HL-60 (cell line): ENCODE measurements at regions not wholly inside any gene's neighbourhood (a gene's known extent, or its start where the extent isn't known, plus 50 kb on each side); places are given as distances from the start of the nearest gene placed in this dataset.

Experiments used
- CTCF ChIP-seq: IDR thresholded peaks from one replicate; pipeline ENCODE4 v1.5.1; 2011; ENCODE audit warnings: low read length, control low read depth, inconsistent platforms; ENCODE audit not compliant: insufficient read depth
- POLR2AphosphoS5 ChIP-seq: IDR thresholded peaks from 2 replicates; pipeline ENCODE4 v1.6.1; 2012; ENCODE audit warnings: low read depth
- TF ChIP-seq, protein P1 (sequence below): IDR thresholded peaks from 2 replicates; pipeline ENCODE4 v1.6.1; 2012; ENCODE audit warnings: low read depth; ENCODE audit not compliant: insufficient replicate concordance

- TF ChIP-seq CTCF (no peak), POLR2AphosphoS5 (no peak)
- TF ChIP-seq, protein P1, sequence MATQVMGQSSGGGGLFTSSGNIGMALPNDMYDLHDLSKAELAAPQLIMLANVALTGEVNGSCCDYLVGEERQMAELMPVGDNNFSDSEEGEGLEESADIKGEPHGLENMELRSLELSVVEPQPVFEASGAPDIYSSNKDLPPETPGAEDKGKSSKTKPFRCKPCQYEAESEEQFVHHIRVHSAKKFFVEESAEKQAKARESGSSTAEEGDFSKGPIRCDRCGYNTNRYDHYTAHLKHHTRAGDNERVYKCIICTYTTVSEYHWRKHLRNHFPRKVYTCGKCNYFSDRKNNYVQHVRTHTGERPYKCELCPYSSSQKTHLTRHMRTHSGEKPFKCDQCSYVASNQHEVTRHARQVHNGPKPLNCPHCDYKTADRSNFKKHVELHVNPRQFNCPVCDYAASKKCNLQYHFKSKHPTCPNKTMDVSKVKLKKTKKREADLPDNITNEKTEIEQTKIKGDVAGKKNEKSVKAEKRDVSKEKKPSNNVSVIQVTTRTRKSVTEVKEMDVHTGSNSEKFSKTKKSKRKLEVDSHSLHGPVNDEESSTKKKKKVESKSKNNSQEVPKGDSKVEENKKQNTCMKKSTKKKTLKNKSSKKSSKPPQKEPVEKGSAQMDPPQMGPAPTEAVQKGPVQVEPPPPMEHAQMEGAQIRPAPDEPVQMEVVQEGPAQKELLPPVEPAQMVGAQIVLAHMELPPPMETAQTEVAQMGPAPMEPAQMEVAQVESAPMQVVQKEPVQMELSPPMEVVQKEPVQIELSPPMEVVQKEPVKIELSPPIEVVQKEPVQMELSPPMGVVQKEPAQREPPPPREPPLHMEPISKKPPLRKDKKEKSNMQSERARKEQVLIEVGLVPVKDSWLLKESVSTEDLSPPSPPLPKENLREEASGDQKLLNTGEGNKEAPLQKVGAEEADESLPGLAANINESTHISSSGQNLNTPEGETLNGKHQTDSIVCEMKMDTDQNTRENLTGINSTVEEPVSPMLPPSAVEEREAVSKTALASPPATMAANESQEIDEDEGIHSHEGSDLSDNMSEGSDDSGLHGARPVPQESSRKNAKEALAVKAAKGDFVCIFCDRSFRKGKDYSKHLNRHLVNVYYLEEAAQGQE: no peak
These were observed 207.9 kb upstream of the LYPLAL1 start for GRCh38 chr1:218965821-218966220.
